ENCODE measurements at regions not wholly inside any gene's neighbourhood (a gene's known extent, or its start where the extent isn't known, plus 50 kb on each side); places are given as distances from the start of the nearest gene placed in this dataset.

DNA sequence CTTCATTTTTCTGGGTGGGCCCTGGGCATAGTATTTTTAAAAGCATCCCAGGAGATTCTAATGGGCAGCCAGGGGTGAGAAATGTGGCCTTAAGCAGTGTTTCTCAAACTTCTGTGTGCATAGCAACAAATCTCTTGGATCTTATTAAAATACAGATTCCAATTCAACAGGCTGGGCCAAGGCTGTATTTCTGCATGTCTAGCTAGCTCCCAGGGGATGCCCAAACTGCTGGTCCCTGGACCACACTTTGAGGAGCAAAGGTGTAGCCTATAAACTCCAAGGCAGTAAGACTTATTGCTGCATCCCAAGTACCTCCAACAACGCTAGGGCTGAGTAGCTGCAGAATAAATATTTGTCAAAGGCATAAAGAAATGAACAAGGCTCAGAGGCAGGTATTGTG is 292.9 kb upstream of the ZMIZ1 start:
- no peaks in the 10 kb centered on the region for H3F3A ChIP-seq (ENCODE audit: insufficient read depth, low read length)
- H3K9ac ChIP-seq (ENCODE audit: low read length): no peak overlapping the region
- TF ChIP-seq, protein P1, sequence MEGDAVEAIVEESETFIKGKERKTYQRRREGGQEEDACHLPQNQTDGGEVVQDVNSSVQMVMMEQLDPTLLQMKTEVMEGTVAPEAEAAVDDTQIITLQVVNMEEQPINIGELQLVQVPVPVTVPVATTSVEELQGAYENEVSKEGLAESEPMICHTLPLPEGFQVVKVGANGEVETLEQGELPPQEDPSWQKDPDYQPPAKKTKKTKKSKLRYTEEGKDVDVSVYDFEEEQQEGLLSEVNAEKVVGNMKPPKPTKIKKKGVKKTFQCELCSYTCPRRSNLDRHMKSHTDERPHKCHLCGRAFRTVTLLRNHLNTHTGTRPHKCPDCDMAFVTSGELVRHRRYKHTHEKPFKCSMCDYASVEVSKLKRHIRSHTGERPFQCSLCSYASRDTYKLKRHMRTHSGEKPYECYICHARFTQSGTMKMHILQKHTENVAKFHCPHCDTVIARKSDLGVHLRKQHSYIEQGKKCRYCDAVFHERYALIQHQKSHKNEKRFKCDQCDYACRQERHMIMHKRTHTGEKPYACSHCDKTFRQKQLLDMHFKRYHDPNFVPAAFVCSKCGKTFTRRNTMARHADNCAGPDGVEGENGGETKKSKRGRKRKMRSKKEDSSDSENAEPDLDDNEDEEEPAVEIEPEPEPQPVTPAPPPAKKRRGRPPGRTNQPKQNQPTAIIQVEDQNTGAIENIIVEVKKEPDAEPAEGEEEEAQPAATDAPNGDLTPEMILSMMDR (IDR thresholded peaks at IDR 0.05; ENCODE audit: low read length): no peak
- no peak for TF ChIP-seq EZH2 (IDR thresholded peaks at IDR 0.05; ENCODE audit: borderline replicate concordance, low read length)
- H2AFZ ChIP-seq (ENCODE audit: low read length): no peak overlapping the region
- no peaks in the 10 kb centered on the region for H3K9me3 ChIP-seq (ENCODE audit: low read length)
- no peaks in the 10 kb centered on the region for H3K36me3 ChIP-seq (ENCODE audit: insufficient read depth, low read length)
- no peaks in the 10 kb centered on the region for H3K4me1 ChIP-seq (ENCODE audit: insufficient read depth, low read length, severe bottlenecking)
- H3K4me2 ChIP-seq (ENCODE audit: low read length): no peak overlapping the region
- H3K4me3 ChIP-seq (ENCODE audit: low read depth, low read length, poor library complexity, severe bottlenecking): no peak overlapping the region
- H3K79me2 ChIP-seq (ENCODE audit: insufficient read depth, low read length): no peaks in the 10 kb centered on the region
- no peak overlapping the region for H3K27ac ChIP-seq (ENCODE audit: low read depth, low read length, poor library complexity, severe bottlenecking)
- no peaks in the 10 kb centered on the region for H3K9me2 ChIP-seq (ENCODE audit: low read depth, low read length)
- H4K20me1 ChIP-seq (ENCODE audit: insufficient read depth, low read length): no peaks in the 10 kb centered on the region
- no peaks in the 10 kb centered on the region for H3K27me3 ChIP-seq (ENCODE audit: insufficient read depth, low read length)

DNA sequence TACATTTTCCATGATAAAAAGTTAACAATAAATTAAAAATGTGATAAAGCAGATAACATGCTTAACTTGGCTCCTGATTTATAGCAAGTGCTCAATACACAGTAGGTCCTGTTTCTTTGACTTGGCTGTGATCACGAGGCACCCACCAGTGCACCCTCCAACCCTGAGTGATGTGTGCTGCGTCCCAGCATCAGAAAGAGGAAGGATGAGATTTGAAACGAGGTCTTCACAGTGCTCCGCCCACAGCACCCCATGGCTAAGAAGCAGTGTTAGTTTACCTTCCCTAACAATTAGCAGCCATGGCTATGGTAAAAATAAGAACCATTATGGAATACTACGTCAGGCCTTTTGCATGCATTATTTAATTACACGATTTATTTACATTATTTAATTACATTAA is 292.0 kb upstream of the ZMIZ1 start:
- H3K9me3 ChIP-seq (ENCODE audit: low read length): no peaks in the 10 kb centered on the region

DNA sequence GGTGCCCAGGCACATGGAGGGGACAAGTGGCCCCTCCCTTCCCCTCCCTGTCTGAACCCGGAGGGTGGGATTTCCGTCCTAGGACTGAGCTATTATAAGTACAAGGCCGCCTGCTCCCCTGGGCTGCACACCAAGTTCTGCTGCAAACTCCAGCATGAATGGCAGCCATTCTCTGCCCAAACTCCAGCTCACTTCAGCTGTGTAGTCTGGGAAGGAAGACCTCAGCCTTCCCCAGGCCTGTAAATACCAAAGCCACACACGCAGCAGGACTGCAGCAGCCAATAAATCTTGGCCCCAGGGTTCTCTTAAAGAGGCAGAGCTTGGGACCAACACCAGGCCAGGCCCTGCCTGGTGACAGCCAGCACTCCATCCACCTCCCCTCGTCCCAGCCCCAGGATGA is 291.3 kb upstream of the ZMIZ1 start:
- no peak overlapping the region for H3K4me3 ChIP-seq (ENCODE audit: low read depth, low read length, poor library complexity, severe bottlenecking)
- H3K4me2 ChIP-seq (ENCODE audit: low read length): no peak overlapping the region
- no peaks in the 10 kb centered on the region for H4K20me1 ChIP-seq (ENCODE audit: insufficient read depth, low read length)
- H3F3A ChIP-seq (ENCODE audit: insufficient read depth, low read length): no peaks in the 10 kb centered on the region
- H3K9me3 ChIP-seq (ENCODE audit: low read length): no peaks in the 10 kb centered on the region
- H3K9me2 ChIP-seq (ENCODE audit: low read depth, low read length): no peaks in the 10 kb centered on the region
- H3K4me1 ChIP-seq (ENCODE audit: insufficient read depth, low read length, severe bottlenecking): no peaks in the 10 kb centered on the region
- no peak overlapping the region for H3K27ac ChIP-seq (ENCODE audit: low read depth, low read length, poor library complexity, severe bottlenecking)
- H3K36me3 ChIP-seq (ENCODE audit: insufficient read depth, low read length): no peaks in the 10 kb centered on the region
- no peaks in the 10 kb centered on the region for H3K27me3 ChIP-seq (ENCODE audit: insufficient read depth, low read length)
- no peaks in the 10 kb centered on the region for H3K79me2 ChIP-seq (ENCODE audit: insufficient read depth, low read length)
- no peak for TF ChIP-seq EZH2 (IDR thresholded peaks at IDR 0.05; ENCODE audit: borderline replicate concordance, low read length)
- TF ChIP-seq, protein P1 (IDR thresholded peaks at IDR 0.05; ENCODE audit: low read length): no peak
- no peak overlapping the region for H3K9ac ChIP-seq (ENCODE audit: low read length)
- no peak overlapping the region for H2AFZ ChIP-seq (ENCODE audit: low read length)

More for the DNA sequence above, 292.0 kb upstream of the ZMIZ1 start:
- Histone ChIP-seq H3K36me3 (ENCODE audit: insufficient read depth, low read length) (no peaks in the 10 kb centered on the region), H3K79me2 (ENCODE audit: insufficient read depth, low read length) (no peaks in the 10 kb centered on the region), H3K27ac (ENCODE audit: low read depth, low read length, poor library complexity, severe bottlenecking) (no peak overlapping the region), H3K9ac (ENCODE audit: low read length) (no peak overlapping the region), H3K9me2 (ENCODE audit: low read depth, low read length) (no peaks in the 10 kb centered on the region), H3K4me3 (ENCODE audit: low read depth, low read length, poor library complexity, severe bottlenecking) (no peak overlapping the region), H3K4me2 (ENCODE audit: low read length) (no peak overlapping the region), H4K20me1 (ENCODE audit: insufficient read depth, low read length) (no peaks in the 10 kb centered on the region), H3F3A (ENCODE audit: insufficient read depth, low read length) (no peaks in the 10 kb centered on the region), H3K27me3 (ENCODE audit: insufficient read depth, low read length) (no peaks in the 10 kb centered on the region), H3K4me1 (ENCODE audit: insufficient read depth, low read length, severe bottlenecking) (no peaks in the 10 kb centered on the region), H2AFZ (ENCODE audit: low read length) (no peak overlapping the region)
- TF ChIP-seq, protein P1 (IDR thresholded peaks at IDR 0.05; ENCODE audit: low read length): no peak
- TF ChIP-seq EZH2 (IDR thresholded peaks at IDR 0.05; ENCODE audit: borderline replicate concordance, low read length): no peak
